ENCODE measurements at regions not wholly inside any gene's neighbourhood (a gene's known extent, or its start where the extent isn't known, plus 50 kb on each side); places are given as distances from the start of the nearest gene placed in this dataset.

- Mint-ChIP-seq H3K27me3 (no peaks in the 10 kb centered on the region), H3K4me3 (no peak overlapping the region), H3K9me3 (peaks cover 8% of the 10 kb centered on the region), H3K27ac (no peak overlapping the region), H3K4me1 (no peaks in the 10 kb centered on the region), H3K36me3 (no peaks in the 10 kb centered on the region)
- ATAC-seq: peak; percentile 56
Observed at GRCh38 chr4:187937557-187937956, 58.0 kb upstream of the ZFP42 start.

- ATAC-seq: no peak
- Mint-ChIP-seq H3K9me3 (peaks cover 10% of the 10 kb centered on the region), H3K4me1 (no peaks in the 10 kb centered on the region), H3K36me3 (no peaks in the 10 kb centered on the region), H3K4me3 (no peak overlapping the region), H3K27me3 (no peaks in the 10 kb centered on the region), H3K27ac (no peak overlapping the region)
Observed at GRCh38 chr4:187940299-187940698, 55.3 kb upstream of the ZFP42 start.

GRCh38 chr4:187942968-187943367, 52.6 kb upstream of the ZFP42 start:
- Mint-ChIP-seq H3K36me3 (no peaks in the 10 kb centered on the region), H3K4me1 (no peaks in the 10 kb centered on the region), H3K9me3 (peaks cover 10% of the 10 kb centered on the region), H3K27ac (no peak overlapping the region), H3K27me3 (no peaks in the 10 kb centered on the region), H3K4me3 (no peak overlapping the region)
- no peak for ATAC-seq

- no peaks in the 10 kb centered on the region for H3K27me3 Mint-ChIP-seq
- no peak for ATAC-seq
- no peaks in the 10 kb centered on the region for H3K4me1 Mint-ChIP-seq
- peaks cover 8% of the 10 kb centered on the region for H3K9me3 Mint-ChIP-seq
- H3K4me3 Mint-ChIP-seq: no peak overlapping the region
- H3K27ac Mint-ChIP-seq: no peak overlapping the region
- H3K36me3 Mint-ChIP-seq: no peaks in the 10 kb centered on the region
Observed at GRCh38 chr4:187944179-187944578, 51.4 kb upstream of the ZFP42 start.
